ENCODE measurements at regions not wholly inside any gene's neighbourhood (a gene's known extent, or its start where the extent isn't known, plus 50 kb on each side); places are given as distances from the start of the nearest gene placed in this dataset.

DNA sequence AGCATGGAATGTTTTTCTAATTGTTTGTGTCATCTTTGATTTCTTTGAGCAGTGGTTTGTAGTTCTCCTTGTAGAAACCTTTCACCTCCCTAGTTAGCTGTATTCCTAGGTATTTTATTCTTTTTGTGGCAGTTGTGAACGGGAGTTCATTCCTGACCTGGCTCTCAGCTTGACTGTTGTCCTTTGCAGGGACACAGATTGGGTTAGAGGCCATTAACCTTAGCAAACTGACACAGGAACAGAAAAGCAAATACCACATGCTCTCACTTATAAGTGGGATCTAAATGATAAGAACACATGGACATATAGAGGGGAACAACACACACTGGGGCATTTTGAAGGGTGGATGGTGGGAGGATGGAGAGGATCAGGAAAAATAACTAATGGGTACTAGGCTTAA lies 52.2 kb upstream of the RORA start:
- Histone ChIP-seq H3K9me1 (replicated peaks; ENCODE audit: control insufficient read depth, extremely low read depth, insufficient read depth, low read length) (no peaks in the 10 kb centered on the region), H3K4me3 (replicated peaks in 1 of 3; ENCODE audit: insufficient read depth in 1 of 3, low read depth in 1 of 3, low read length in 3 of 3) (no peak overlapping the region), H3K4me1 (ENCODE audit: control insufficient read depth, extremely low read depth, insufficient read depth, low read length) (no peaks in the 10 kb centered on the region), H3K9ac (replicated peaks; ENCODE audit: extremely low read depth, insufficient read depth, low read length) (no peak overlapping the region), H3K4me2 (ENCODE audit: insufficient read depth, low read length) (no peak overlapping the region), H3K27me3 (ENCODE audit: control insufficient read depth in 2 of 2, insufficient read depth in 2 of 2, low read length in 2 of 2) (no peaks in the 10 kb centered on the region), H3K9me3 (replicated peaks; ENCODE audit: control insufficient read depth, insufficient read depth, low read length) (no peaks in the 10 kb centered on the region), H3K79me2 (ENCODE audit: control insufficient read depth, insufficient read depth, low read length) (no peaks in the 10 kb centered on the region), H3K36me3 (ENCODE audit: control insufficient read depth in 2 of 2, extremely low read depth in 1 of 2, insufficient read depth in 2 of 2, low read length in 2 of 2) (no peaks in the 10 kb centered on the region), H2AFZ (ENCODE audit: low read depth, low read length) (no peak overlapping the region), H4K20me1 (replicated peaks; ENCODE audit: control insufficient read depth, extremely low read depth, insufficient read depth, low read length) (no peaks in the 10 kb centered on the region), H3K27ac (ENCODE audit: insufficient read depth, low read depth, low read length) (no peak overlapping the region)
- intact Hi-C loops (cut with micrococcal nuclease) (no loop called here), dilution Hi-C loops (cut with MboI; ENCODE audit: extremely low pct_ligation_motif_present, low sequenced_read_pairs) (no loop called here)
- CTCF ChIA-PET, result interaction anchor here (0.9 kb wide), 1 partner anchor 14 kb away, joined by 3 read pairs; no protein-coding TSS in a partner anchor
- POLR2A ChIA-PET, result no interaction called here
- DNase-seq (ENCODE audit: low read depth, low spot score) (no peak), FAIRE-seq (no peak)
- no TSS peak for BruUV-seq (replicated peaks)
- TF ChIP-seq GATA2 (IDR thresholded peaks at IDR 0.05; ENCODE audit: insufficient read depth, insufficient read length, low read depth, low read length) (no peak), FOS (IDR thresholded peaks at IDR 0.05; ENCODE audit: borderline replicate concordance, insufficient read depth, low read length) (no peak), JUN (IDR thresholded peaks at IDR 0.05; ENCODE audit: borderline replicate concordance, insufficient read depth, insufficient read length, low read depth) (no peak), POLR2AphosphoS5 (IDR thresholded peaks at IDR 0.05; ENCODE audit: insufficient read depth, low read depth, low read length) (no peak), EZH2 (IDR thresholded peaks at IDR 0.05; ENCODE audit: borderline replicate concordance, low read depth, low read length, severe bottlenecking) (no peak)
- TF ChIP-seq, protein P1, sequence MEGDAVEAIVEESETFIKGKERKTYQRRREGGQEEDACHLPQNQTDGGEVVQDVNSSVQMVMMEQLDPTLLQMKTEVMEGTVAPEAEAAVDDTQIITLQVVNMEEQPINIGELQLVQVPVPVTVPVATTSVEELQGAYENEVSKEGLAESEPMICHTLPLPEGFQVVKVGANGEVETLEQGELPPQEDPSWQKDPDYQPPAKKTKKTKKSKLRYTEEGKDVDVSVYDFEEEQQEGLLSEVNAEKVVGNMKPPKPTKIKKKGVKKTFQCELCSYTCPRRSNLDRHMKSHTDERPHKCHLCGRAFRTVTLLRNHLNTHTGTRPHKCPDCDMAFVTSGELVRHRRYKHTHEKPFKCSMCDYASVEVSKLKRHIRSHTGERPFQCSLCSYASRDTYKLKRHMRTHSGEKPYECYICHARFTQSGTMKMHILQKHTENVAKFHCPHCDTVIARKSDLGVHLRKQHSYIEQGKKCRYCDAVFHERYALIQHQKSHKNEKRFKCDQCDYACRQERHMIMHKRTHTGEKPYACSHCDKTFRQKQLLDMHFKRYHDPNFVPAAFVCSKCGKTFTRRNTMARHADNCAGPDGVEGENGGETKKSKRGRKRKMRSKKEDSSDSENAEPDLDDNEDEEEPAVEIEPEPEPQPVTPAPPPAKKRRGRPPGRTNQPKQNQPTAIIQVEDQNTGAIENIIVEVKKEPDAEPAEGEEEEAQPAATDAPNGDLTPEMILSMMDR (IDR thresholded peaks at IDR 0.05; ENCODE audit: extremely low read depth in 1 of 2, insufficient read depth in 1 of 2, low read depth in 1 of 2, low read length in 2 of 2), result no peak
